ENCODE measurements at regions not wholly inside any gene's neighbourhood (a gene's known extent, or its start where the extent isn't known, plus 50 kb on each side); places are given as distances from the start of the nearest gene placed in this dataset.

DNA sequence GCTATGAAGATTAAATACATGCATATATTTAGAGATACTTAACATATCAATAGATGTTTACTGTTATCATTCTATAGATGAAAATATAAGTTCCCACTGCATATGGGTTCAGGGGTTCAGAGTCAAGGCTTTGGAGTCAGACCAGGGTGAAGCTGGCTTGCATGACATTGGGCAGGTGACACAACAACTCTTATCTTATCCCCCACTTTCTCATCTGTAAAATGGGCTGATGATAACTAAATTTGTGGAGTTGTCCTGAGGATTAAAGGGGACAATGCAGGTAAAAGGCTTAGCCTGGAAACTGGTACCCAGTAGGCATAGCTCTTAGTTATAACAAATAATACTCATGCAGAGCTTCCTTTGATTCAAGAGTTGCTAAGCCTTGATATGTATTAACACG is 72.6 kb upstream of the BRINP1 start:
- DNase-seq, result no peak

- DNase-seq, result no peak
Measured at GRCh38 chr9:119441338-119441737, 72.1 kb upstream of the BRINP1 start.

- DNase-seq, result no peak
Measured at GRCh38 chr9:119436261-119436660, 67.0 kb upstream of the BRINP1 start.

- DNase-seq, result no peak
Measured at GRCh38 chr9:119435076-119435475, 65.8 kb upstream of the BRINP1 start.

DNA sequence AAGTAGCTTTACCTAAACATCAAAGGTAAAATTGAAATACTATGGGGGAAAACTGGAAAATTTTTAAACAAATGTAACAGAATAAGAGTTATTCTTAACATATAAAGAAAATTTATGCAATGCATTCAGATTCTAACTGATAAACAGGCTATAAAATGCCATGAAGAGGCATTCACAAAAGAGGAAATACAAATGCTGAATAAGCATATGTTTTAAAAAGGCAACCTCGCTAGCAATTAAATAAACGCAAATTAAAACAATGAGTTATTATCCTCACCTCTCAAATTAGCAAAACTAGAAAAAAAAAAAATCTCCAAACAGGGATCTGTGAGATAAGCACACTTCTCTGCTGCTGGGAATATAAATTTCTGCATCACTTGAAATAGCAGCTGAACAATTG is 63.2 kb upstream of the BRINP1 start:
- DNase-seq, result no peak

DNA sequence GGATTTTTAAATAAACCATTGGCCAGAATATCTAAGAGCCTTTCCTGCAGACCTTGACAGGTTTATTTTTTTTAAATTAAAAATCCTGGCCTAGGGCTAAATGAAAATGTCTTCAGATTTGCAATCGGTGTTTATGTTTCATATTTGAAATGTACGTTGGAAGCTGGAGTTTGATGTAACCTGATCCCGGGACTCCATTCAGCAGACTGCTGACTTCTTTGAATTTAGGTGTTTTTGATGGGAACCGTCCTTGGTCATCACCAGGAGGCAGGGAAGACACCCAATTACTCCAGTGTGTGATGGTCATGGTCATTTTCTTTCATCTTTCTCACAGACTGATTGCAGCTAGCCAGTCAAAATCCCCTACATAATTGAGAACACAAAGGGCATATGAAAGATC is 60.1 kb upstream of the BRINP1 start:
- no peak for DNase-seq

DNA sequence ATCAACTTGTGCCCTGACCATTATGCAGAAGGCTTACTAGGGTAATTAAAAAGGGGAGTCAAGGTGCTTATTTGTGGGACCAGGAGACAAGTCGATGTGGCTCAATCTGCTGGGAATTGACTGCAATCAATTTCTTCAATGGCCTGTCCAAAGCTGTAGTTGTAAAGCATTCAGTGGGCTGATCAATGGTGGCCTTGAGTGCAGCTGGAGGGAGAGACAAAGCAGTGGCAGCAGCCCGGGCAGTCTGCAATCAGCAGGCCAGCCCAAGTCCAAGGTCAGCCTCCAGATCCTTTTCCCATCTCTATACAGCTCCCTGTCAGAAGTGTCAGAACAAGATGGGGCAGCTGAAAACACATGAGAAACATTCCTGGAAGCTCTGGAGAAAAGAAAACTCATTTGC is 51.0 kb upstream of the BRINP1 start:
- DNase-seq, result no peak

Measured in MV-4-11 (cell line).